ENCODE measurements at regions not wholly inside any gene's neighbourhood (a gene's known extent, or its start where the extent isn't known, plus 50 kb on each side); places are given as distances from the start of the nearest gene placed in this dataset.
"Not testable (repeated sequence)": the region's sequence is repeated elsewhere in the genome, so short reads cannot be mapped to it uniquely, and the experiment has no call there.

DNA sequence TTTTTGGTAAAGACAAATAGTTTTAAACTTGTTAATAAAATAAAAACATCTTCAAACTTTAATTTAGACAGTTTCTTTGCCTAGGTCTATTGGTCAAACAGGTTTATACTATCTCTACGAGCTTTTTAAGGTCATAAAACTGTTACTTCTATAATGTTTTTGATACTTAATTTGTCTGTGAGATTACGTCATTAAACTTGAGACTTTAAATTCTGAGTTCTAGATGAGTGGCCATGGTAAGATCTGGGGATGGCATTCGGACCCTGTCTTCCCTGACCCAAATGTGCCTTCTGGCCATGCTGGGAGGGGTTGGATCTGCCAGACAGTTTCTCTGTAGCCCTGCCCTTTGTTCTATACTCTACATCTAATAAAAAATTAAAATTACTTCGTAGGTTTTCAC is 497.8 kb downstream of the TMEM135 start:
- DNase-seq: no peak

DNA sequence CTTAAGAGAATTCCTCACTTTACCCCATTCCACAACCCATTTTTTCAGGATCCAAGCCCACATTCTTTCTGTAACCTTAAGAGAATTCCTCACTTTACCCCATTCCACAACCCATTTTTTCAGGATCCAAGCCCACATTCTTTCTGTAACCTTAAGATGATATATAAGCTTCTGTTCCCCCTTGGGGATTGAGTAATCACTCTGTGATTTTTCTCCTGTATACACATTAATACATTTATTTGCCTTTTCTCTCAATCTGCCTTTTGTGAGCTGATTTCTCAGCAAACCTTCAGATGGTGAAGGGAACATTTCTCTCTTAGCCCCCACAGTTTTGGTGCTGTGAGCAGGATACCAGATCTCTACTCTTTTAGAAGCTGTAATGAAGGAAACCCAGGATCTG is 494.1 kb downstream of the TMEM135 start:
- DNase-seq: not testable (repeated sequence)

DNA sequence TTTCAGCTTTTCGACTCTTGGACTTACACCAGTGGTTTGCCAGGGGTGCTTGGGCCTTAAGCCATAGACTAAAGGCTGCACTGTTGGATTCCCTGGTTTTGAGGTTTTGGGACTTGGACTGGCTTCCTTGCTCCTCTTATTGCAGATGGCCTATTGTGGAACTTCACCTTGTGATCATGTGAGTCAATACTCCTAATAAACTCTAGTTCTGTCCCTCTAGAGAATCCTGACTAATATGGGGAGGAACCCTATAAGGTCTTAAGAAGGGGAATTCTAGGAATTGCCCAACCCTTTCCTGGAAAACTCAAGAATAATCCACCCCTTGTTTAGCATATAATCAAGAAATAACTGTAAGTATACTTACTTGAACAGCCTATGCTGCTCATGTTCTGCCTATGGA is 491.8 kb downstream of the TMEM135 start:
- no peak for DNase-seq

DNA sequence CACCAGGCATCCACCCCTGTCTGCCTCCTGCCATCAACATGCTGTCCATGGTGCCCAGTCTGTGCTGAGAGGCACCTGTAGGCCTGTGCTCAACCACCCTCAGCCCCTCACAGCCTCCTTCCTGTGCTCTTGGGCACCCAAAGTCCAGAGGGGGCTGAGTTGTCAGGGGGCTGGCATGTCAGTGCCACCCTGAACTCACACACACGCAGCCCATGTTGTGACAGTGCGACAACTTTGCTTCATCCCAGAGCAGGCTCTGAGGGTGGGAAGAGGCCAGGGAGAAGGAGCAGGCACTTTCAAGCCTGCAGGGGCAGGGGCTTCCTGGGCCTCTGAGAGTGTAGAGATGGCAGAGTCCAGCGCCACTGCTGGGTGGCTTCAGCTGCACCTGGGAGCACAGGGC is 491.0 kb downstream of the TMEM135 start:
- DNase-seq: no peak

DNA sequence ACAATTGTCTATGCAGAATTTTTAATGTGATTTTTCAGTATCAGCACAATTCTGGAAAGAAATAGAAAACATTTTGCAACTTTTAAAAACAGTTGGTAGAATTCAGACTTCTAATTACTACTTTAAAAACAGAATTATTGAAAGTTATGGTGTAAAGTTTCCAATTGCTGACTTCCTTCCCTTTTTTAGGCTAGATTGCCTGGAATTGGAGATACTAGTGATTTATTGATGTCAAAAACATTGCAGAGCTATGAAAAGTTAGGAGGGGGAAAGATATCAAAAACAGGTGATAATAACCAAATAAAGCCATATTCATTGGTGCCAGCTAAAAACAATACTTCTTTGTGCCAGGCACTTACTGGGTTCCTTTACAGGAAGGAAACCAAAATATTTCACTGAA is 485.5 kb downstream of the TMEM135 start:
- DNase-seq: no peak

DNA sequence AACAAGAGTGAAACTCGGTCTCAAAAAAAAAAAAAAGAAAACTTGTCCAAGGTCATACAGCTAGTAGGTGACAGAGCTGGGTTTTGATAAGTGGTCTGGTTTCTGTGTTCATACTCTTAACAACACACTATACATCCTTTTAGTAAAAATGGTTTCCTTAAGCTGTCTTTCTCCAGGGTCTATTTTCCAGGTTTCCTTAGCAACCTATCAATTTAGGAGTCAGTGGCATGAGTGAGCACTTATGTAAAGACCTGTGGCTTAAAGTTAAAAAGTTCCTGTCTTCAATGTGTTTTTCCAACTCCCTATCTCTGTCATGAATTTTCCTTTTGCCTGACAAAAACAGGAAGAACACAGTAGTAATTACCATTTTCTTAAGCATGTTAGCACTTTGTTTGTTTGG is 480.5 kb downstream of the TMEM135 start:
- DNase-seq: no peak

DNA sequence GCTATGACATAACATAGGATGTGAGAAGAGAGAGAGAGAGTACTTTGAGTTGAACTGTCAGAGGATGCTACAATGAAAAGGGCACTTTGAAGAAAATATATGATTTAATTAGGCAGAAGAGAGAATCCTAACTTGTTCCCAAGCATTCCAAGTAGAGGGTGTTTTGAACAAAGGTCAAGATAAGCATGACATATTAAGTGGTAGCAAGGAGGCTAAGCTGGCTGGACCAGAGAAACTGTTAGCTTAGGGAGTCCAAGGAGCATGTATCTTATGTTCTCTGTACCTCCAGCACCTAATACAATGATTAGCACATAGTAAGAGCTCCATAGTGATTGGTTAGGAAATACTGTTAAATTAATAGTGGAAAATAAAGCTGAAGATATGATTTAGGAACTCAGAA is 479.6 kb downstream of the TMEM135 start:
- no peak for DNase-seq

DNA sequence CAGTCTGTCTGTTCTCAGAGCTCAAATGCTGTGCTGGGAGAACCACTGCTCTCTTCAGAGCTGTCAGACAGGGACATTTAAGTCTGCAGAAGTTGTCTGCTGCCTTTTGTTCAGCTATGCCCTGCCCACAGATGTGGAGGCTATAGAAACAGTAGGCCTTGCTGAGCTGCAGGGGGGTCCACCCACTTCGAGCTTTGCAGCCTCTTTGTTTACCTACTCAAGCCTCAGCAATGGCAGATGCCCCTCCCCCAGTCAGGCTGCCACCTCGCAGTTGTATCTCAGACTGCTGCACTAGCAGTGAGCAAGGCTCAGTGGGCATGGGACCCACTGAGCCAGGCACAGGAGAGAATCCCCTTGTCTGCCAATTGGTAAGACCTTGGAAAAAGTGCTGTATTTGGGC is 470.0 kb downstream of the TMEM135 start:
- not testable (repeated sequence) for DNase-seq

DNA sequence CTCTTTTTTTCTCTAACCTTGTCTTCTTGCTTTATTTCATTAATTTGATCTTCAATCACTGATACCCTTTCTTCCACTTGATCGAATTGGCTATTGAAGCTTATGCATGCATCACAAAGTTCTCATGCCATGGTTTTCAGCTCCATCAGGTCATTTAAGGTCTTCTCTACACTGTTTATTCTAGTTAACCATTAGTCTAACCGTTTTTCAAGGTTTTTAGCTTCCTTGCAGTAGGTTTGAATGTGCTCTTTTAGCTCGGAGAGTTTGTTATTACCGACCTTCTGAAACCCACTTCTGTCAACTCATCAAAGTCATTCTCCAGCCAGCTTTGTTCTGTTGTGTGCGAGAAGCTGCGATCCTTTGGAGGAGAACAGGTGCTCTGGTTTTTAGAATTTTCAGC is 469.2 kb downstream of the TMEM135 start:
- not testable (repeated sequence) for DNase-seq

DNA sequence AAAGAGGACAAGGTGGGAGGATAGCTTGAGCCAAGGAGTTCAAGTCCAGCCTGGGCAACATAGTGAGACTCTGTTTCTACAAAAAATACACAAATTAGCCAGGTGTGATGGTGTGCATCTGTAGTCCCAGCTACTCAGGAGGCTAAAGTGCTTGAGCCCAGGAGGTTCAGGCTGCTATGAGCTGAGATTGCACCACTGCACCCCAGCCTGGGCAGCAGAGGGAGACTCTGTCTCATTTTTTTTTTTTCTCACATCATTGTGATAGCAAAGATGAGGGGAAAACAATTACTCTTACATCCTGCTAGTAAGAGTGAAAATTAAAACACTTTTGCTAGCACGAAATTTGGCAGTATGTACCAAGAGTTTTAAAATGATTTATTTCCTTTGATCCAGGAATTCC is 463.7 kb downstream of the TMEM135 start:
- no peak for DNase-seq

DNA sequence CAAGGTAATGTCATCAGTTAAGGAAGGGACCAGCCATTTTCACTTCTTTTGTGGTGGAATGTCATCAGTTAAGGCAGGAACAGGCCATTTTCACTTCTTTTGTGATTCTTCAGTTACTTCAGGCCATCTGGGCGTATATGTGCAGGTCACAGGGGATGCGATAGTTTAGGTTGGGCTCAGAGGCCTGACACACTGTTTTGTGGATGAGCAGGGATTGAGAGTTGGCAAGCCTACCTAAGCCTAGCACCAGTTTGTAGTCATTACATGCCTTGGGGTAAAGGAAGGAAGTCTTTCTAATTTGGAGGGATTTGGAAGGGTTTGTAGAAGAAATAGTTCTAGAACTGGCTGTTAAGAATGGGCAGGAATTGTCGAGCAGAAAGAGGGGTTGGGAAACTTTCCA is 457.2 kb downstream of the TMEM135 start:
- not testable (repeated sequence) for DNase-seq

DNA sequence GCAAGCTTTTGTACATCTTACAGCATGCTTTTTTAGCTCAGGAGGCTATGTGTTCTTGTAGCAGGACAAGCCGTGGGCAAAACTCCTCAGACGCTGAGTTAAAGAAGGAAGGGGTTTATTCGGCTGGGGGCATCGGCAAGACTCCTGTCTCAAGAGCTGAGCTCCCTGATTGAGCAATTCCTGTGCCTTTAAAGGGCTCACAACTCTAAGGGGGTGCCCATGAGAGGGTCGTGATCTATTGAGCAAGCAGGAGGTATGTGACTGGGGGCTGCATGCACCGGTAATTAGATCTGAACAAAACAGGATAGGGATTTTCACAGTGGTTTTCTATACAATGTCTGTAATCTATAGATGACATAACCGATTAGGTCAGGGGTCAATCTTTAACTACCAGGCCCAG is 456.3 kb downstream of the TMEM135 start:
- DNase-seq: not testable (repeated sequence)

DNA sequence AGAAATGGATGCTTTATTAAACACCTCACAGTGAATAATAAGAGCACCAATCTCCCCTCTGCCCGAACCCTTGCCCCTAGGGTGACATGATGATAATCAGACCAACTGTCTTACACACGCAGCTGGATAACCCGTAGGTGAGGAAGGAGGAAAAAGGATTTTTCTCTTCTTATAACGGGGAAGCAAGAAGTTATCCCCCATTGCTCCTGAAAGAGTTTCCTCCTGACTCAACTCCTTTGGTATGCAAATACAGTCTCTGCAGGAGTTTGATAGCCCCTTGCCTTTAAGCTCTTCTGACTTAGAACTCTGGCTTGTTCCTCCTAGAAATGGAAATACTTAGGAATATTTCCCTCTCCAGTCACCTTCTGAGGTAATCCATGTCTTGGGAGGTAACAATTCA is 455.8 kb downstream of the TMEM135 start:
- DNase-seq: no peak

DNA sequence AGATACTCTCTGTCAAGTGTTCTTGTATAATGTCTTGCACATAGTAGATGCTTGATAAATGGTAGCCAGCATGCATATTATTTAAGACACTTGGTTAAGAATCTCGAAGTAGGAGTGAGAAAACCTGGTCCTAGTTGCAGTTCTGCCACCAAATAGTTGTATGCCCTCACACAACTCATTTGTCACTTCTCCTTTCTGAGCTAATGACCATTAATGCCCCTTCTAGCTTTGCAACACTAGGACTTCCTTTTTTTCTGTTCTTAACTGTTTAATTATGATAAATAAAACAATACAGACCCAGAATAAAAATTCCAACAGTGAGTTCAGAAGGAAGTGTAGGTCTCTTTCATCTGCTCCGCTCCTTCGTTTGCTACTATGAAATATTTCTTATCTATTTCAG is 453.6 kb downstream of the TMEM135 start:
- DNase-seq: no peak

DNA sequence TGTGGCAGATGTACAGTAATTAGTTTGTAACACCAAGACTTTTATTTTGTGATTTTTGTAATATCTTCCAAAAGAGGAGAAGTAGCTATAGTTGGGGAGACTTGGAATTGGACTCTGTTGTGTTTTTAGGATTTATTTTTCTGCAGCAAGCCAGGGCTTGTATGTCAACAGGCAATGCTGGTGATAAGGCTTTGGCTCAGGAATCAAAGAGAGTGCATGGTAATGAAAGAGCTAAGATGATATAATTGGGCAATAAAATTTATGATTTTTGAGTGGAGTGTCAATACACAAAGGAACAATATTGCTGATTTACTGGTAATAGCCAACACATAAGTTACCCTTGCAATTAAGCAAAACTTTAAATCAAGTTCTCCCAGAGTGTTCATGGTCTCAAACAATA is 452.9 kb downstream of the TMEM135 start:
- no peak for DNase-seq

DNA sequence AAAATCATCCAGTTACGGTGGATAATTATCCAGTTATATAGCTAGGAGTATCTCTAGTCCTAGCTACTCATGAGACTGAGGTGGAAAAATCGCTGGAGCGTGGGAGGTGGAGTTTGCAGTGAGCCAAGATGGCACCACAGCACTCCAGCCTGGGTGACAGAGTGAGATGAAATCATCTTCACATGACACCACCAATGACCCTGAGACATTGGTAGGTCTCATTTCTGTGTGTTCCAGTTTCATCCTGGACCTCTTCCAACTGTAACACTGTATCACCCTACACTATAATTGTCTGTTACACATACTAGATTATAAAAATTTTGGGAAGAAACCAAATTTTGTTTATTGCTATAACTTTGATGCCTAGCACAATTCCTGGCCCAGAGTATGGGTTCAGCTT is 446.8 kb downstream of the TMEM135 start:
- no peak for DNase-seq

DNA sequence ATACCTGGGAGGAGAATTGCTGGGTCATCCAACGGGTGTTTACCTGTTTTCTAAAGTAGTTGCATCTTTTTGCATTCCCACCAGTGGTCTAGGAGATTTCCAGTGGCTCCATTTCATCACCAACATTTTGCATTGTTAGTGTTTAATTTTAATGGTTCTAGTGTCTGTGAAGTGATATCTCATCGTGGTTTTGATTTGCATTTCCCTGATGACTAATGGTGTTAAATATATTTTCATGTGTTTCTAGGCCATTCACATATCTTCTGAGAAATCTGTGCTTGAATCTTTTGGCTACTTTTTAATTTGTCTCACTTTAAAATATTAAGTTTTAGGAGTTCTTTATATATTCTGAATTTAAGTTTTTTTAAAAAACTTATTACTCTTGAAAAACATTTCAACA is 439.6 kb downstream of the TMEM135 start:
- no peak for DNase-seq

DNA sequence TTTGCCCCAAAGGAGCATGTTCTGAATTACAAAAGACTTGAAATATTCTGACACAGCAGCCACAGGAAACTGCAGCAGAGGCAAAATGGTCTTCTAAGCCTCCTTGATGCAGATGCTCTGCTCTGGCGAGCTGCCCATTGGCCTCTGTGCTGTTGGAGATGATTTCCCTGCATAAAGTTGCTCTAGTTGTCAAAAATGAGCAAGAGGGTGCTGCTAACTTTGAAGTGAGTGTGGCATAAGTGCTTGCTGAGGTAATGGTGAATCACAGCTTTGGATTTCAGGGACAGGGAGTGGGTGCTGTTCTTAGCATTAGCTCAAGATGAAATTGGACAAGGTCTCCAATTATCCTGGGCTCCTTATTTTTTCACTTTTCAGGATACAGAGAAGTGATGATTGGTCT is 435.4 kb downstream of the TMEM135 start:
- no peak for DNase-seq

DNA sequence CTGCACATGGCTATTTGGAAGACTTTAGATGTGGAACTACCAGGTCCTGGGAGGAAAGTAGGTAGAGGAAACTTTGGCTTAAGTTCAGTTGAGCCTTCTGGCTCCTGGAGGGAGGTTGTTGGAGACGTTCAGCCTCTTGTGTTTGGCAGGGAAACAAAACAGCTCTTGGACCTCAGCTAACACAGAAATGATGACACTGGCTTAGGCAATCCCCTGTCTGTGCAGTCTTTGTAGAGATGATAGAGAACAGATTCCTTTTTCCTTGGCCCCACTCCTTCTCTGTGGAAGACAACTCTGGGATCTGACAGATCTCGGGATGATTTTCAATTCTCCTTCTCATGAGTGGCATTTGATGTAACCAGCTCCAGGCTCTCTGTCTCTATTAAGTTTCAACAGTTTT is 428.5 kb downstream of the TMEM135 start:
- DNase-seq: no peak

DNA sequence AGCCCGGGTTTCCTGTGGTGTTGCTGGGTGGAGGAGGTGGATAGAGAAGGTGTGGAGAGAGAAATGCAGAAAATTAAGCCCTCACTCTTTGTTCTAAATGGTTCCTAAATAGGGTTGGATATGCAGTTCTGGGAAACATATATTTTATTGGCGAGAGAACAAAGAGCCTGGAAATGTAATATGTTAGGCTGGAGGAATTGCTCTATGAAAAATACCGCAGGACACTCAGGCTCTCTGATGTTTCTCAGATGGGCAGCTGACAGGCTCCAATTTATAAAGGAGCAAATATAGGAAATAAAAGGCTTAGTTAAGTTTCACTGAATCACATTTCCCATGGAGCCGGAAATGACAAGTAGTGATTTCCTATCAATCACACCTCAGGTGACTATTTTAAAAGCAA is 428.0 kb downstream of the TMEM135 start:
- no peak for DNase-seq

DNA sequence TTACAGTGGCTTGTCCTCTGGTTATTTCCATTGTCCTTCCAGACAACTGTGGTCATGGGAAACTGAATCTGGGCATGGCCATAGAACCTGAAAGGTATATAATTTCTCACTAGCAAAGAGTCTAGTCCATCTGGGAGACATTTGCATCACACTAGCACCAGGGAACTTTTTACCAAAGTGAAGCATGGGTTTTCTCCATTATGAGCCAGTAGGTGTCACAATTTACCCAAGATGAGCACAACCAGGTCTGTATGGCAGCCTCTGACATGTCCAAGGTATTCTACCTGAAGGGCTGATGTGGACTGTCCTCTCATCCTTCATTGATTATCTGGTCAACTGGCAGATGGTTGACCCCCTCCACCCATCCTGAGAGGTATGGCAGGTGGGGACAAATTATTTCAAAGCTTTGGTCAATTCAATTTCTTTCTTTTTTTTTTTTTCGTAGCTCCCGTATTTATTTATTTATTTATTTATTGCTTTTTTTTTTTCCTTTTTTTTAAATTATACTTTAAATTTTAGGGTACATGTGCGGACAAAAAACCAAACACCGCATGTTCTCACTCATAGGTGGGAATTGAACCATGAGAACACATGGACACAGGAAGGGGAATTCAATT is 425.9 kb downstream of the TMEM135 start:
- peak; percentile 53 for DNase-seq

DNA sequence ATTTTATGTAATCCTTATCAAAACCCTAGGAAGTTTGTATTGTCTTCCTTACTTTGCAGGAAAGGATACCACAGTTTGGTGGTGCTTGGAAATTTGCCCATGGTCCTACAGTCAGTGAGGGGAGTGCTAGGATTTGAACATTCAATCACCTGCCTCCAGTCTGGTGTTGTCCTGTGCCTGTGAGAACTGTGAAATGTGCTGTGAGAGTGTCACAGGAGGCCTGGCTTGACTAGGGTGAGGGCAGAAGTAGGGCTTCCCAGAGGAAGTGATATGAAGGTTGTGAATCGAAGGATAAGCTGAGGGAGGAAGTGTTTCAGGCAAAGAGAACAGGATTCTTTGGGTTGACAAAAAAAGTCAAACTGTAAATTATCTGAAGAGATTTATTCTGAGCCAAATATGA is 424.4 kb downstream of the TMEM135 start:
- DNase-seq: no peak

DNA sequence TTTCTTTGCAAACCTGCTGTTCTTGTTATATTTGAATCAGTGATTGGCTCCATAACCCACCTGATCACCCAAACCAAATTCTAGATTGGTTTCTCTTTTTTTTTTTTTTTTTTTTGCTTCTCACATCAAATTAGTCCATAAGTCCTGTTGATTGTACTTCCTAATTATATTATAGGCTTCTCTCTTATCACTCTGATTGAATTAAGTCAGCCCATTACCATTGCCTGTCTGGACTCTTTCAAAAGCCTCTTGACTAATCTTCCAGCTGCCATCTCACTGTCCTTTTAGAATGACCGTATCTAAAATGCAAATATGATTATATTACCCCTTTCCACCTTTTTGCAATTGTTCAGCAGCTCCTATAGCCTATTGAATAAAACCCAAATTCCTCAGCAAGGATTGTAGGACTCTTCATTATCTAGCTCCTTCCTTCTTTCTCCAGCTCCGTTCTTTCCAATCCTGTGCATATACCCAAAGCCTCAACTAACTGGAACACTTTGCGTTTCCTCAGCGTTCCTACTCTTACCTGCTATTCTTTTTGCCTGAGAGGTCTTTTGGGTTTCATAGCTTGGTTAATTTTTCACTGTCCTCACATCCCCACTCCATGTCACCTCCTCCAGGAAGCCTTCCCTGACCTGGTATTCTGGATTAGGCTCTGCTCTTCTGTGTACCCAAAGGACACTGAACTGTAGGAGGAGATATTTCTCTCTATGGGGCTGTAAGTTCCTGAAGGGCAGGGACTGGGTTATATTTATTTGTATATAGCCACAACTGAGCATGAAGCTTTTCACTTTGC is 423.3 kb downstream of the TMEM135 start:
- DNase-seq: no peak

DNA sequence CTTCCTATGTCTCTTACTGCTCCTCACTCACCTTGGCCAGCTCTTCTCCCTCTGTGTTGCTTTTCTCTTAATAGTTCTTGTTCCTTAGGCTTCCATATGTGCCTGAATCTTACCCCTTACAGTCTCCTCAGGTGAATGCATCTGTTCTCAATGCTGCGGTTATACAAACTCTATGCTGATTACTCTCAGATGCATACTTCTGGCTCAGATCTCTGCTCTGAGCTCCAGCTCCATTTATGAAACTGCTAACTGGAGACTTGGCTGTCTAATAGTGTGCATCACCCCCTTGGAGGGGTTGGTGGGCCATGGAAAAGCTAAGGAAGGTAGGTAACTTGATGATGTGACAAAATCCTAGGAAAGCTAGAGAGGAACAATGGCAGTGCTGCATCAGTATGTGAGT is 422.5 kb downstream of the TMEM135 start:
- DNase-seq: no peak

DNA sequence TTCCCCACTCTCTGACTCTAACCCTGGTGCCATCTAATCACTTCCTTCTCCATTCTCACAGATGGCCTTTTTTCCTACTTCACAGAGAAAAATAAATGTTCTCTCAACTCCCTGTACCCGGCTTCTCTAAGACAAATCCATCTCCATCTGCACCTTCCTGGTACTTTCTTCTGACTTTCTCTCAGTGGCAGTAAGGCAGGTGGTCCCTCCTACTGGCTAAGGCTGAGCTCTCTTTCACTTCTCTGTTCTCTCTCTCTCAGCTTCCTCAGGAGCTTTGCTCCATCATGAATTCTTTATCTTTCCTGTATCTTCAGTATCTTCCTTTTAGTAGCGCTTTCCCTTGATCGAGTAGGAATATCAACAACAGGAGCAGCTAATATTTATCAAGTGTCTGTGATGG is 421.6 kb downstream of the TMEM135 start:
- DNase-seq: no peak

All from NCI-H774 (cell line).